ENCODE measurements at regions not wholly inside any gene's neighbourhood (a gene's known extent, or its start where the extent isn't known, plus 50 kb on each side); places are given as distances from the start of the nearest gene placed in this dataset.
"Not testable (repeated sequence)": the region's sequence is repeated elsewhere in the genome, so short reads cannot be mapped to it uniquely, and the experiment has no call there.

GRCh38 chr15:92751528-92751927 is 96.0 kb upstream of the FAM174B start:
- no peak for DNase-seq (ENCODE audit: extremely low read depth, low read depth)

- no peak for DNase-seq (ENCODE audit: extremely low read depth, low read depth)
Observed at GRCh38 chr15:92753591-92753990, 98.0 kb upstream of the FAM174B start.

GRCh38 chr15:92763459-92763858 is 107.9 kb upstream of the FAM174B start:
- DNase-seq (ENCODE audit: extremely low read depth, low read depth): no peak

- not testable (repeated sequence) for DNase-seq (ENCODE audit: extremely low read depth, low read depth)
Observed at GRCh38 chr15:92768131-92768530, 112.6 kb upstream of the FAM174B start.

- DNase-seq (ENCODE audit: extremely low read depth, low read depth): no peak
Observed at GRCh38 chr15:92770641-92771040, 115.1 kb upstream of the FAM174B start.

GRCh38 chr15:92772061-92772460 is 116.5 kb upstream of the FAM174B start:
- DNase-seq (ENCODE audit: extremely low read depth, low read depth): no peak

- DNase-seq (ENCODE audit: extremely low read depth, low read depth): no peak
Observed at GRCh38 chr15:92772626-92773244, 117.2 kb upstream of the FAM174B start.

- DNase-seq (ENCODE audit: extremely low read depth, low read depth): no peak
Observed at GRCh38 chr15:92773340-92773739, 117.8 kb upstream of the FAM174B start.

- no peak for DNase-seq (ENCODE audit: extremely low read depth, low read depth)
Observed at GRCh38 chr15:92779874-92780273, 120.2 kb upstream of the CHD2 start.

- DNase-seq (ENCODE audit: extremely low read depth, low read depth): no peak
Observed at GRCh38 chr15:92780843-92781242, 119.3 kb upstream of the CHD2 start.

- DNase-seq (ENCODE audit: extremely low read depth, low read depth): no peak
Observed at GRCh38 chr15:92781925-92782453, 118.1 kb upstream of the CHD2 start.

GRCh38 chr15:92787116-92787515 is 113.0 kb upstream of the CHD2 start:
- no peak for DNase-seq (ENCODE audit: extremely low read depth, low read depth)

- DNase-seq (ENCODE audit: extremely low read depth, low read depth): no peak
Observed at GRCh38 chr15:92788196-92788595, 111.9 kb upstream of the CHD2 start.

- not testable (repeated sequence) for DNase-seq (ENCODE audit: extremely low read depth, low read depth)
Observed at GRCh38 chr15:92788793-92789192, 111.3 kb upstream of the CHD2 start.

GRCh38 chr15:92796161-92796611 is 103.9 kb upstream of the CHD2 start:
- DNase-seq (ENCODE audit: extremely low read depth, low read depth): no peak

- DNase-seq (ENCODE audit: extremely low read depth, low read depth): peak; percentile 75
Observed at GRCh38 chr15:92797168-92798052, 102.7 kb upstream of the CHD2 start.

- no peak for DNase-seq (ENCODE audit: extremely low read depth, low read depth)
Observed at GRCh38 chr15:92800013-92800412, 100.1 kb upstream of the CHD2 start.

- not testable (repeated sequence) for DNase-seq (ENCODE audit: extremely low read depth, low read depth)
Observed at GRCh38 chr15:92800416-92801055, 99.6 kb upstream of the CHD2 start.

- not testable (repeated sequence) for DNase-seq (ENCODE audit: extremely low read depth, low read depth)
Observed at GRCh38 chr15:92801056-92801773, 98.9 kb upstream of the CHD2 start.

- DNase-seq (ENCODE audit: extremely low read depth, low read depth): no peak
Observed at GRCh38 chr15:92801774-92802464, 98.2 kb upstream of the CHD2 start.

Measured in NCI-H460 (cell line).